OCI-LY7 (cell line): ENCODE measurements at regions not wholly inside any gene's neighbourhood (a gene's known extent, or its start where the extent isn't known, plus 50 kb on each side); places are given as distances from the start of the nearest gene placed in this dataset.

Source experiments
- BruUV-seq: library from RNA; stranded (reverse); fragments of 400-500 nt; replicated peaks from 2 replicates; lab custom pipeline; 2021; lab: Mats Ljungman, UMichigan
- CTCF ChIA-PET: fragments of 300-600 bp; sonication (Branson Sonifier 250); formaldehyde crosslinking; loops from one replicate; lab custom pipeline; 2022; ENCODE audit warnings: antibody characterized with exemption; ENCODE audit not compliant: unreplicated experiment; lab: Charles Lee
- POLR2A ChIA-PET: fragments of 300-600 bp; sonication (Branson Sonifier 250); formaldehyde crosslinking; loops from one replicate; lab custom pipeline; 2022; ENCODE audit warnings: antibody characterized with exemption; lab: Charles Lee
- DNase-seq: peaks from one replicate; pipeline ENCODE4 v3.0.0-alpha.2; 2015; ENCODE audit warnings: low spot score
- H2AFZ ChIP-seq: fragments of 200-600 bp; sonication (generic), shearing (Covaris generic); 2 replicates; pipeline ENCODE4 v1.6.1; 2014; ENCODE audit warnings: mild to moderate bottlenecking, antibody characterized with exemption, low read length, moderate library complexity
- H3K27ac ChIP-seq: fragments of 200-600 bp; sonication (generic); 2 replicates; pipeline ENCODE4 v1.5.1; 2014; ENCODE audit warnings: mixed run types, low read depth, mild to moderate bottlenecking, moderate library complexity, low read length, inconsistent platforms; ENCODE audit not compliant: poor library complexity, severe bottlenecking
- H3K36me3 ChIP-seq: fragments of 200-600 bp; sonication (generic); 2 replicates; pipeline ENCODE4 v1.6.1; 2014; ENCODE audit warnings: mild to moderate bottlenecking, antibody characterized with exemption, low read length, moderate library complexity, mixed read lengths; ENCODE audit not compliant: insufficient read depth
- H3K4me1 ChIP-seq: fragments of 200-600 bp; sonication (generic); 2 replicates; pipeline ENCODE4 v1.5.1; 2014; ENCODE audit warnings: mild to moderate bottlenecking, low read length; ENCODE audit not compliant: insufficient read depth, poor library complexity, severe bottlenecking
- H3K4me2 ChIP-seq: fragments of 200-600 bp; sonication (generic); 2 replicates; pipeline ENCODE4 v1.6.1; 2014; ENCODE audit warnings: mild to moderate bottlenecking, low read length
- H3K4me3 ChIP-seq: fragments of 200-600 bp; sonication (generic); 2 replicates; pipeline ENCODE4 v1.5.1; 2014; ENCODE audit warnings: mild to moderate bottlenecking, low read depth, low read length; ENCODE audit not compliant: poor library complexity, severe bottlenecking
- H3K79me2 ChIP-seq: fragments of 200-600 bp; sonication (generic); 2 replicates; pipeline ENCODE4 v1.6.1; 2016; ENCODE audit warnings: low read depth, mild to moderate bottlenecking, low read length, moderate library complexity, mixed read lengths; ENCODE audit not compliant: insufficient read depth
- H3K9me2 ChIP-seq: fragments of 200-600 bp; sonication (generic); 2 replicates; pipeline ENCODE4 v1.6.1; 2016; ENCODE audit warnings: mild to moderate bottlenecking, low read length, mixed read lengths; ENCODE audit not compliant: insufficient read depth
- H3K9me3 ChIP-seq: fragments of 200-600 bp; sonication (generic); 2 replicates; pipeline ENCODE4 v1.6.1; 2014; ENCODE audit warnings: mild to moderate bottlenecking, mixed run types, low read length, mixed read lengths
- H4K20me1 ChIP-seq: fragments of 200-600 bp; sonication (generic); 2 replicates; pipeline ENCODE4 v1.6.1; 2014; ENCODE audit warnings: mild to moderate bottlenecking, antibody characterized with exemption, low read length, moderate library complexity, mixed read lengths; ENCODE audit not compliant: insufficient read depth
- CTCF ChIP-seq: fragments of 200-600 bp; sonication (generic); conservative IDR thresholded peaks from 2 replicates; pipeline ENCODE4 v1.5.1; 2014; ENCODE audit warnings: mild to moderate bottlenecking, antibody characterized with exemption, low read length, moderate library complexity, mixed read lengths
- EZH2phosphoT487 ChIP-seq: fragments of 200-600 bp; sonication (generic); IDR thresholded peaks from 2 replicates; pipeline ENCODE4 v1.6.1; 2018; ENCODE audit warnings: low read depth, borderline replicate concordance, mild to moderate bottlenecking, mixed run types, antibody characterized with exemption, low read length, moderate library complexity, mixed read lengths
- intact Hi-C: fragments of 100-400 bp; cut with micrococcal nuclease; formaldehyde crosslinking; loops from one replicate; pipeline ENCODE4 v1.10.0; 2022; ENCODE audit not compliant: unreplicated experiment

- ChIA-PET POLR2A (interaction anchor here (0.6 kb wide), 1 partner anchor 229 kb away, joined by 3 read pairs; no protein-coding TSS in a partner anchor), CTCF (no interaction called here)
- H3K4me2 ChIP-seq, result no peak overlapping the region
- H2AFZ ChIP-seq, result no peak overlapping the region
- no TSS peak for BruUV-seq
- H4K20me1 ChIP-seq, result no peaks in the 10 kb centered on the region
- H3K27ac ChIP-seq, result no peak overlapping the region
- no peak for DNase-seq
- H3K4me3 ChIP-seq, result no peak overlapping the region
- no peaks in the 10 kb centered on the region for H3K9me2 ChIP-seq
- TF ChIP-seq CTCF (no peak), EZH2phosphoT487 (no peak)
- no peaks in the 10 kb centered on the region for H3K79me2 ChIP-seq
- H3K9me3 ChIP-seq, result no peaks in the 10 kb centered on the region
- H3K36me3 ChIP-seq, result no peaks in the 10 kb centered on the region
- intact Hi-C loops, result no loop called here
- no peaks in the 10 kb centered on the region for H3K4me1 ChIP-seq
Observed at GRCh38 chr14:62602712-62603111, 442.5 kb downstream of the KCNH5 start.

- no TSS peak for BruUV-seq
- Histone ChIP-seq H3K79me2 (no peaks in the 10 kb centered on the region), H2AFZ (no peak overlapping the region), H3K4me3 (no peak overlapping the region), H3K9me2 (no peaks in the 10 kb centered on the region), H3K4me1 (no peaks in the 10 kb centered on the region), H4K20me1 (no peaks in the 10 kb centered on the region), H3K9me3 (no peaks in the 10 kb centered on the region), H3K27ac (no peak overlapping the region), H3K36me3 (no peaks in the 10 kb centered on the region), H3K4me2 (no peak overlapping the region)
- CTCF ChIA-PET, result no interaction called here
- TF ChIP-seq EZH2phosphoT487 (no peak), CTCF (no peak)
- POLR2A ChIA-PET, result no interaction called here
- DNase-seq, result no peak
- intact Hi-C loops, result no loop called here
Observed at GRCh38 chr14:62604524-62604923, 440.7 kb downstream of the KCNH5 start.

GRCh38 chr14:62614122-62614521 is 431.1 kb downstream of the KCNH5 start:
- CTCF ChIA-PET, result no interaction called here
- Histone ChIP-seq H3K36me3 (no peaks in the 10 kb centered on the region), H3K9me3 (no peaks in the 10 kb centered on the region), H3K4me2 (no peak overlapping the region), H3K27ac (no peak overlapping the region), H3K79me2 (no peaks in the 10 kb centered on the region), H4K20me1 (no peaks in the 10 kb centered on the region), H2AFZ (no peak overlapping the region), H3K4me1 (no peaks in the 10 kb centered on the region), H3K9me2 (no peaks in the 10 kb centered on the region), H3K4me3 (no peak overlapping the region)
- POLR2A ChIA-PET, result no interaction called here
- no TSS peak for BruUV-seq
- no peak for TF ChIP-seq CTCF
- no peak for TF ChIP-seq EZH2phosphoT487
- intact Hi-C loops, result no loop called here
- DNase-seq, result no peak
